HPDE6-E6E7 (cell line): ENCODE measurements at regions not wholly inside any gene's neighbourhood (a gene's known extent, or its start where the extent isn't known, plus 50 kb on each side); places are given as distances from the start of the nearest gene placed in this dataset.

ENCODE experiments used
- DNase-seq: peaks from one replicate; pipeline ENCODE4 v3.0.0; 2011; ENCODE audit warnings: missing footprints; ENCODE audit errors: extremely low spot score

- peak; percentile 59 for DNase-seq
These were observed 66.2 kb upstream of the SNX9 start for GRCh38 chr6:157756708-157757429.

DNA sequence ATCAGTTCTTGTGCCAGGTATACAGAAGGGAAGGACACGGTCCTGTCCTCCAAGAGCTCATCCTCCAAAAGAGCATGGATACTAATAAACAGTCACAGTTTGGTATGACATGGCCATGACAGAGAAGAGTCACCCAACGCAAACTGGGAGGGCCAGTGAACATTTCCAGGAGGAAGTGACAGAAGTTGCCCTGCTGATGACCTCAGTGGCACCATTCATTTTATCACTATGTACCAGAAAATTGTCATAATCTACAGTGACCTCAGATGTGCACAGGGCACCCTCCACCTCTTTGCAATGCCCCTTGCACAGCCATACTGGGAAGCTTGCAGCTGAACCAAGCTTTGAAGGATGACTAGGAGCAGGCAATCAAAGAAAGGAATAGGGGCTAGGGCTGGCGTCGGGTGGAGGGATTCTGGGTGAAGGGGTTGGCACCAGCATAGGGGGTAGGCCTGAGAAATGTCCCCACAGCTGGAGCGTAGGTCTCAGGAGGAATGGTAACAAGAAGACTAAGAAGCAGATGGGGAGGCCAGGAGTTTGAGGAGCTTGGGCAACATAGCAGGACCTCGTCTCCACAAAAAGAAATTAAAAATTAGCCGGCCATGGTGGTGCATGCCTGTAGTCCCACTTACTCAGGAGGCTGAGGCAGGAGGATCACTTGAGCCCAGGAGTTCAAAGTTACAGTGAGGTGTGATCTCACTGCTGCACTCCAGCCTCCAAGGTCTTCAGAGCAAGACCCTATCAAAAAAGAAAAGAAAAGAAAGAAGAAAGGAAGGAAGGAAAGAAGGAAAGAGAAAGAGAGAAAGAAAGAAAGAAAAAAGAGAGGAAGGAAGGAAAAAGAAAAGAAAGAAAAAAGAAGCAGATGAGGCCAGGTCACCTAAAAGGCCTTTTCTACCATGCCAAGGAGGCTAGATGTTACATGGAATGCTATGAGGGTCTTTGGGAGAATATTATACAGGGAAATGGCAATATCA lies 65.3 kb upstream of the SNX9 start:
- no peak for DNase-seq

- DNase-seq, result no peak
These were observed 64.5 kb upstream of the SNX9 start for GRCh38 chr6:157758516-157759023.

- DNase-seq, result no peak
These were observed 64.0 kb upstream of the SNX9 start for GRCh38 chr6:157759028-157759427.

GRCh38 chr6:157760137-157760536 lies 62.9 kb upstream of the SNX9 start:
- no peak for DNase-seq

- DNase-seq, result peak; percentile 36
These were observed 62.3 kb upstream of the SNX9 start for GRCh38 chr6:157760589-157761330.

DNA sequence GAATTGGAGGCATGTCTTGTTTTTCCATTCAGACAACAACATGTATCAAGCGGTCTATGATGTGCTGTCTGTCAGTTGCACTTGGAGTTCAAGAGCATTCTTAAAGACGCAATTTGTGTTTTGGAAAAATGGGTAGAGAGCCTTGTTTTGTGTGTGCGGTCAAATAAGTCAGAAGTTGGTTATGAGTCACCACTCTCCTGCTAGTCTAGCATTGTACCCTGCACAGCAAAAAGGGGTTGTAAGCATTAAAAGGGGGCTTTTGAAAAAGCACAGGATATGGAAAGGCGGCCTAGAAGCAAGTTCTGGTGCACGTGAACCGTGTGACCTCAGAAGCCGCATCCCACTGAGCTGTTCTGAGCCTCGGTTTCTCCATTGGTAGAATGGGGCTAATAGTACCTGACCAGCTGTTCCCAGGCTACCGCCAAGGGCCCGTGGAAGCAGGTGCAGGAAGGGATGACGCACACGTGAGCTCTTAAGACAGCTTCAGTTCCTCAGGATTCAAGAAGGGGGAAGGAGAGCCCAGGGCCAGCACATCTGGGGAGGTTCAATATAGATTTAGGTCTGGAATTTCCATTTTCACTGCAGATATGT lies 61.6 kb upstream of the SNX9 start:
- no peak for DNase-seq

DNA sequence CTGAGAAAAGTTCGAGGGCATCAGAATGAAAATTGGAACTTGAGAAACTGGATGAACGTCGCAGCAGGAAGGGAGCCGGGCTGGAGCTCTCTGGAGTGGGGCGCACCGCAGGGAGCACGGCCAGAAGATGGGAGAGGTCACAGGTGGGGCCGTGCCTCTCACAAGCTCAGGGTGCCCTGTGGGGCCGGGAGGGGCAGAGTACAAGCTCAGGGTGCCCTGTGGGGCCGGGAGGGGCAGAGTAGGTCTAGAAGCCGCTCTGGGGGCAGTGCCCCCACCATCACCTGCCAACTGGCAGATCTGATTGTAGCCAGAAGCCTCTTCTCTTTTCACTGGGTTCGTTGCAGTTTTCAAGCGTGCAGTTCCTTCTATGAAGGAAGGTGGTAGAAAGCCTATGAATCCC lies 61.1 kb upstream of the SNX9 start:
- no peak for DNase-seq

- no peak for DNase-seq
These were observed 60.4 kb upstream of the SNX9 start for GRCh38 chr6:157762636-157763035.

GRCh38 chr6:157763129-157763903 lies 59.7 kb upstream of the SNX9 start:
- peak; percentile 95 for DNase-seq

- no peak for DNase-seq
These were observed 59.2 kb upstream of the SNX9 start for GRCh38 chr6:157763904-157764177.

DNA sequence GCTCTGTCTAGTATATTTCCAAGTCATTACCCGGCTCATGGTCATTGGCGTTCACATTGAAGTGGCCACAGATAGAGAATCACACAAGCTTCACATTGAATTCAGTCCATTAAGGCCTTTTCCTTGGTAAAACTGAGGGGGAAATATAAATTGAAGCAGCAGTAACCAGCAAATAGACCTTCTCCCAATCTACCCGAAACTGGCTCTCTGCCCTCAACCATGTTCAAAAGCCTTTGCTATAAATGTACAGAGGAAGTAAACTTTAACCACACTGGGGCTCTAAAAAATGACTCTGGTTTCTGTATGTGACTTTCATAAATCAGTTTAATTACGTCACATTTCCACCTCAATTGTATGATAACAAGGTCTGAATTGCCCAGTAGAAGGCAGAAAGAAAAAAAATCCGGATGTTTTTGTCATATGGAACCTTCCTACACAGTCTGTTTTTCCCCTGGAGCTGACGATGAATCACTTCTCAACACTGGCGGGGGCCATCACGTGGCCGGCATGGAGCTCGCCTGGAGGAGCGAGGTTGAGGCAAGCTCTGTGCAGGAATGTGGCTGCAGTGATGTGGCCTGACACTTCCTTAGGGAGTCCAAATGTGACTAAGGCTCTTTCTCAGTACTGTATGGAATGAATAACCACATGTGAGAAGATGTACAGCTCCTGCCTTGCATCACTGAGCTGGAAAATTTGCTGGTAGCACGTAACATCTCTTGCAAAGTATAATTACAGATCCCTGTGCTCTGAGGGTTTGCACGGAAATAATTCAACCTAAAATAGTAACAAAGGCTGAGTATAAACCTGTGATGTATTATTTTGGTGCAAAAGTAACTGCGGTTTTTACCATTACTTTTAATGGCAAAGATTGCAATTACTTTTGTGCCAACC lies 58.6 kb upstream of the SNX9 start:
- DNase-seq, result peak; percentile 85

DNA sequence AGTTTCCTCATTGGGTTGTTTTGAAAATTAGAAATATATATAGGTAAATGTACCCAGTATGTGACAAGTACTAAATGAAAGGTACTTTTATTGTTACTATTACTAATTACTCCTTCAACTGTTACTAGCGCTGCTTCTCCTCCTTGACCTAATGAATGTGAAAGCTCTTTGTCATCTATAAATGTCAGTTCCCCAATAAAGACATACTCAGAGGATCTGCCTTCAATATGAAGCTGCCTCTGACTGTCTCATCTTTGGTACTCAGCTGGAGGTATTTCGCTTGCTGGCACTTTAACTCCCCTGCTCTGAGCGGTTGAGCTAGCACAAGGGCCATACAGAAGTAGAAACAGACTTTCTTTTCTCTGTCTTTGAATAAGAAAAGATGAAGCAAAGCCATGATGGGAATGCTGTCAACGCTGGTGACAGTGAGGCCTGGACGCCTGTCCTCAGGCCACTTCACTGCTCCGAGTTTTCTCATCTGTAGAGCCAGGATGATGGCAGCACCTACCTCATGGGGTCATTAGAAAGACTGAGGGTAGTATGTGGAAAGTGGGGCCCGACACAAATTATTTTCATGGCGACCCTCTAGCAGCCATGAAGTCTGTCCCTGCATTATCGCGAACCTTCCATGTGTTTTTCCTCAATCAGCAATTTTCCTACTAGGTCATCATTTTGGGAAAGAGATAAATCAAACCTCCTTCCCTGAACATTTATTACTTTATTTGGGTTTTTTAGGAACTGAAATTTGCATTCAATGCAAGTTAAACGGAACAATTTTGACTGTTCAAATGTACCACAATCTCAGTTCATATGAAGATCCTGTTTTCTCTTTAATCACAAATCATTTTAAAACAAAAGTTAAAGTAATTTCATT lies 55.9 kb upstream of the SNX9 start:
- DNase-seq, result no peak

- DNase-seq, result no peak
These were observed 55.3 kb upstream of the SNX9 start for GRCh38 chr6:157767775-157768156.

GRCh38 chr6:157768304-157768703 lies 54.7 kb upstream of the SNX9 start:
- DNase-seq, result no peak

- DNase-seq, result no peak
These were observed 54.0 kb upstream of the SNX9 start for GRCh38 chr6:157768863-157769551.

DNA sequence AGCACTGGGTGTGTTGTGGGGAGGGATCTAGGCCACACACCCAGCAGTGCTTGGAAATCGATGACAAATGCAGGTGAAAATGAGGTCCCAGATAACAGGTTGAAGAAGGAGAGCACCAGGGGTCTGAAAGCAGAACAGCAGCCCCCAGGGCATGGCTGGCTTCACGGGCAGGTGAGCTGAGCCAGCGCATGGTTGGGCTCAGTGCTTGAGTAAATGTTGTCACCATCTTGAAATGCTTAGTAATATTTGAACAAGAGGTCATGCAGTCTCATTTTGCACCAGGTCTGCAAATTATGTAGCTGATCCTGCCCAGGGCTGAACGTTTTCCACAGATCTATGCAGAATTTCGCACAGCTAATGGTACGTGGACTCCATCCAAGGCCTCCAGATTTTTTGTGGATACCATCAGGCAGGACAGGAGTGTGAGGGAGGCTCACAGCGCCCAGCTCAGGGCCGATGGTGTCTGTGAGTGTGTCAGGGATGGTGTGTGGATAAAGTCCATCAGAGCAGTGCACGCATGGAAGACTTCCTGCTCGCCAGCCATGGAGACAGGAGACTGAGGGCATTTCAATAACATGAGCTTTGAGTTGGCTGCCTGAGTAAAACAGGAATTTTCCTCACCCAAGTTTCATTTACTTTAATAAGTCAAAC lies 53.1 kb upstream of the SNX9 start:
- DNase-seq, result no peak

DNA sequence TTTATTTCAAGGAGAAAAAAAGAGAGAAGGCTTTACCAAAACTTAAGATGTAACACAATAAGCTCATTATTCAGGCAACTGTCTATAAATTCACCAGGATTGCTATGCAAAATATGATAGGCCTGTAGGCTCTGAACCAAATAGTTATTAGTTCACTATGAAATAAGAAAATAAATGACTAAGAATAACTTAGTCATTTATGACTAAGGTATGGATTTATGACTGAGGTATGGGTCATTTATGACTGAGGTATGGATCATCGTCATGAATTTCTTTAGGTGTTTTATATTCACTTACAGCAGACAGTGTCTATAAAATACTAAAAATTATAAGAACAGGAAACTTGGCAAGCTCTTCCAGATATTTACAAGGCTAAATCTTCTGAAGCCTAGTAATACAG lies 52.1 kb upstream of the SNX9 start:
- peak; percentile 50 for DNase-seq
